PC-3 (cell line): ENCODE measurements at regions not wholly inside any gene's neighbourhood (a gene's known extent, or its start where the extent isn't known, plus 50 kb on each side); places are given as distances from the start of the nearest gene placed in this dataset.

Experiments used
- CTCF ChIP-seq: fragments of 300-600 bp; sonication (generic); conservative IDR thresholded peaks from 2 replicates; pipeline ENCODE4 v1.5.1; 2017; ENCODE audit warnings: antibody characterized with exemption, low read depth, mild to moderate bottlenecking, low read length
- EZH2 ChIP-seq: fragments of 300-600 bp; sonication (generic); IDR thresholded peaks from one replicate; pipeline ENCODE4 v1.6.1; 2017; ENCODE audit warnings: antibody characterized with exemption, mild to moderate bottlenecking, low read length; ENCODE audit not compliant: unreplicated experiment
- EZH2phosphoT487 ChIP-seq: fragments of 300-600 bp; sonication (generic); IDR thresholded peaks from 2 replicates; pipeline ENCODE4 v1.6.1; 2018; ENCODE audit warnings: mild to moderate bottlenecking, antibody characterized with exemption, low read length, borderline replicate concordance

- TF ChIP-seq EZH2 (no peak), CTCF (no peak), EZH2phosphoT487 (no peak)
Measured at GRCh38 chr3:189530822-189531221, 100.4 kb upstream of the TP63 start.
